NB4 (cell line): ENCODE measurements at regions not wholly inside any gene's neighbourhood (a gene's known extent, or its start where the extent isn't known, plus 50 kb on each side); places are given as distances from the start of the nearest gene placed in this dataset.

Experiments used
- POLR2A ChIP-seq: IDR thresholded peaks from 2 replicates; pipeline ENCODE4 v1.6.1; 2011; ENCODE audit warnings: mild to moderate bottlenecking; ENCODE audit not compliant: insufficient read length; ENCODE audit errors: extremely low read depth
- TF ChIP-seq, protein P1 (sequence below): IDR thresholded peaks from one replicate; pipeline ENCODE4 v1.5.1; 2012; ENCODE audit warnings: low read depth, low read length

GRCh38 chr13:80242728-80243427 is 98.0 kb downstream of the SPRY2 start:
- TF ChIP-seq, protein P1, sequence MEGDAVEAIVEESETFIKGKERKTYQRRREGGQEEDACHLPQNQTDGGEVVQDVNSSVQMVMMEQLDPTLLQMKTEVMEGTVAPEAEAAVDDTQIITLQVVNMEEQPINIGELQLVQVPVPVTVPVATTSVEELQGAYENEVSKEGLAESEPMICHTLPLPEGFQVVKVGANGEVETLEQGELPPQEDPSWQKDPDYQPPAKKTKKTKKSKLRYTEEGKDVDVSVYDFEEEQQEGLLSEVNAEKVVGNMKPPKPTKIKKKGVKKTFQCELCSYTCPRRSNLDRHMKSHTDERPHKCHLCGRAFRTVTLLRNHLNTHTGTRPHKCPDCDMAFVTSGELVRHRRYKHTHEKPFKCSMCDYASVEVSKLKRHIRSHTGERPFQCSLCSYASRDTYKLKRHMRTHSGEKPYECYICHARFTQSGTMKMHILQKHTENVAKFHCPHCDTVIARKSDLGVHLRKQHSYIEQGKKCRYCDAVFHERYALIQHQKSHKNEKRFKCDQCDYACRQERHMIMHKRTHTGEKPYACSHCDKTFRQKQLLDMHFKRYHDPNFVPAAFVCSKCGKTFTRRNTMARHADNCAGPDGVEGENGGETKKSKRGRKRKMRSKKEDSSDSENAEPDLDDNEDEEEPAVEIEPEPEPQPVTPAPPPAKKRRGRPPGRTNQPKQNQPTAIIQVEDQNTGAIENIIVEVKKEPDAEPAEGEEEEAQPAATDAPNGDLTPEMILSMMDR, result no peak
- TF ChIP-seq POLR2A, result no peak
